ENCODE measurements at regions not wholly inside any gene's neighbourhood (a gene's known extent, or its start where the extent isn't known, plus 50 kb on each side); places are given as distances from the start of the nearest gene placed in this dataset.
A peak's percentile ranks its signal among the peaks of the same experiment; 100 is the strongest.
"Not testable (repeated sequence)": the region's sequence is repeated elsewhere in the genome, so short reads cannot be mapped to it uniquely, and the experiment has no call there.

DNA sequence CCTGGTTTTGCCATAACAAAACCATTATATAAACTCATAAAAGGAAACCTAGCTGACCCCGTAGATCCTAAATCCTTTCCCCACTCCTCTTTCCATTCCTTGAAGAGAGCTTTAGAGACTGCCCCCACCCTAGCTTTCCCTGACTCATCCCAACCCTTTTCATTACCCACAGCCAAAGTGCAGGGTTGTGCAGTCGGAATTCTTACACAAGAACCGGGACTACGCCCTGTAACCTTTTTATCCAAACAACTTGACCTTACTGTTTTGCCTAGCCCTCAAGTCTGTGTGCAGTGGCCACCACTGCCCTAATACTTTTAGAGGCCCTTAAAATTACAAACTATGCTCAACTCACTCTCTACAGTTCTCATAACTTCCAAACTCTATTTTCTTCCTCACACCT is 116.0 kb upstream of the PTPN13 start:
- not testable (repeated sequence) for DNase-seq (ENCODE audit: low read depth, low spot score)

DNA sequence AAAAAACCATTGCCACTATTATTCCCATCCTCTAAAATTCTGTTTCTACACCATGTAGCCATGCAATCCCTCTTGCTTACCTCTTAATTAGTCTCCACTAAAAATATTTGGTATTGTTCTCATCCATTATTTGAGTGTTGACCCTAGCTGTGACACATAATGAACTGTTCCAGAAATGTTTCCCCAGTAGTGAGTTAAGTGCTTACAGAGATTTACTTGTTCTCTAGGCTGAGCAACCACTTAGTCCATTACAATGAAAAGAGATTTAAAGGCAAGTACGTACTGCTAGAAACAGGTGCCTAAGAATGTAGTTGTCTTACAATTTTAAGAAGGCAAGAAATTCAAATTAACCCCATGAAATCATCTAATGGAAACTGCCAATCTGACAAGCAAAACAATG is 112.7 kb upstream of the PTPN13 start:
- no peak for DNase-seq (ENCODE audit: low read depth, low spot score)

DNA sequence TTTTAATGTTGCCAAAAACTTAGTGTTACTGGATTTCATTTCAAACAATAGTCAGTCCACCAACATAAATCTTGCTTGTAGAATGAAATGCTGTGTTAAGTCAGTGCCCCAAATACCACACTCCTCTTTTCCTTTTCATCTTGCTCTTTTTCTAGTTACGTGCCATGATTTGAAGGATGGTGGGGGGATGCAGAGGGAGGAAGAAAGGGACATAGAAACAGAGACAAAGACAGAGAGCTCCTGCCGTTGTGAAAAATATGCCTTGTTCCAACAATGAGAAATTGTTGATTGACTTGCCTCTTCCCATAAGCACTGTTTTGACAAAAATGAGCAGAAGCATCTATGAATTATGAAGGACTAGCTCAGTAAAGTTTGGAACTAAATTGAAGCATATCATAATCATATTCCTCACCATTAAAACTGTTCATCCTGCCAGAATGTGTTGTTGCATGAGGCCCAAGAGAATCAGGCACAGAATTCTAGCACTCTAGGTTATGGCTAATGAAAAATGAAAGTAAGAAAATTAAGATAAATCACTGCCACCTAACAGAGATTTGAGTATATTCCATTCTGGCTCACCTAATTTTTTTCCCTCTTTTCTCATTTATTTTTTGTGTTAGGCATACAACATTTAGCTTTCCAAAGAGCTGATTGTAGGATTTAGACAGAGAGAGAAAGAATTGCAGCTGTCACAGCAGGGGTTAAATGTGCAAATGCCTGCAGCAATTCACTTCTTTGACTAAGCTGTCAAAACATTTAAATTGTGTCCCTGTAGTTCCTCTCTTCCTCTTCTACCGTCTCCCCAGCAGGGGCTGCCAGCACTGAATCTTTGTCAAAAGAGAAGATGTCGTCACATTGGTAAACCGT is 111.6 kb upstream of the PTPN13 start:
- peak; percentile 47 for DNase-seq (ENCODE audit: low read depth, low spot score)

DNA sequence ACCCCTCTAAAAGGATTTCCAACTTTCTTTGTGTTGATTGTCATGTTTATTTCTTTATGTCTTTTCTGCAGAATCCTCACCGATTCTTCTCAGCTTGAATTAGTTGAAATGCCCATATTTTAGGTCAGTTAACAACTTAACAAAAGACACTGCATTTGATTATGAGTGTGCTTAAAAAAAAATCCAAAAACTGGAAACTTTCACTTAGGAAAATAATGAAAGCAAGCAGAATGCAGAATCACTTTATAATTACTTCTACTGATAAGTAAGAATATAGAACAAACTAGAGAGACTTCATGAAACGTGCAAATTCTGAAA is 111.0 kb upstream of the PTPN13 start:
- DNase-seq (ENCODE audit: low read depth, low spot score): no peak

- DNase-seq (ENCODE audit: low read depth, low spot score): no peak
These were observed 110.3 kb upstream of the PTPN13 start for GRCh38 chr4:86483773-86484172.

DNA sequence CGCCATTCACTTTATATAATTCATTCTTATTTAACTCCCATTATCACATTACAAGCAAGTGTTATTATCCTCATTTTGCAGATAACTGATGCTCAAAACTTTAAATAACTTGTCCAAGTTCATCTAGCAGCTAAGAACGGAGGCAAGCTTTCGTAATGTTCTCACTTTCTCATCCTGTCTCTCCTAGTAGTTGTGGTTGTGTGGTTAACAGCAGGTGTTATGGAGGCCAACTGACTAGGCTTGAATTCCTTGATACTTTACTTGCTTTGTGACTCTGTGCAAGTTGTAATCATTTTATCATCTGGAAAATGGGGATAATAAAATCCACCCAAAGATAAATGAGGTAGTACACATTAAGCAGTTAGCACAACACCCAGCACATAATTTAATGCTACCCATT is 109.9 kb upstream of the PTPN13 start:
- DNase-seq (ENCODE audit: low read depth, low spot score): no peak

- DNase-seq (ENCODE audit: low read depth, low spot score): no peak
These were observed 106.3 kb upstream of the PTPN13 start for GRCh38 chr4:86487738-86488348.

DNA sequence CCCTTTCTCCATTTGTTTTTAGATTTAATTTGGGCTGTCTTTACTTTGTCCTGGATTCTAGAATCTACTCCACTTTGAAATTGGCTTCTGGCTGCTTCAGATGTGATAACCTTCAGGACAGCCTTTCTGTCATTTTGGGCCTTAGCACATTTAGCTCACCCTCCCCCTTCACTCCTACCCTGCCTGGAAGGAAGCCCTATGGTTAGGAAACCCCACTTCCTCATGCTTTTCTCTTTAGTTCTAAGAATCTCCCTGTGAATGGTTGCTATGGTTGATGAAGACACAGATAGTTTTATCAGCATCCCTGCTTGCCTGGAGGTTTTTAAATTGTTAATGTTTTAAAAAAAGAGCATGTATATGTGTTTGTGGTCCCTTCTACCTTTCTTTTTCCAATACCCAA is 100.7 kb upstream of the PTPN13 start:
- DNase-seq (ENCODE audit: low read depth, low spot score): no peak

DNA sequence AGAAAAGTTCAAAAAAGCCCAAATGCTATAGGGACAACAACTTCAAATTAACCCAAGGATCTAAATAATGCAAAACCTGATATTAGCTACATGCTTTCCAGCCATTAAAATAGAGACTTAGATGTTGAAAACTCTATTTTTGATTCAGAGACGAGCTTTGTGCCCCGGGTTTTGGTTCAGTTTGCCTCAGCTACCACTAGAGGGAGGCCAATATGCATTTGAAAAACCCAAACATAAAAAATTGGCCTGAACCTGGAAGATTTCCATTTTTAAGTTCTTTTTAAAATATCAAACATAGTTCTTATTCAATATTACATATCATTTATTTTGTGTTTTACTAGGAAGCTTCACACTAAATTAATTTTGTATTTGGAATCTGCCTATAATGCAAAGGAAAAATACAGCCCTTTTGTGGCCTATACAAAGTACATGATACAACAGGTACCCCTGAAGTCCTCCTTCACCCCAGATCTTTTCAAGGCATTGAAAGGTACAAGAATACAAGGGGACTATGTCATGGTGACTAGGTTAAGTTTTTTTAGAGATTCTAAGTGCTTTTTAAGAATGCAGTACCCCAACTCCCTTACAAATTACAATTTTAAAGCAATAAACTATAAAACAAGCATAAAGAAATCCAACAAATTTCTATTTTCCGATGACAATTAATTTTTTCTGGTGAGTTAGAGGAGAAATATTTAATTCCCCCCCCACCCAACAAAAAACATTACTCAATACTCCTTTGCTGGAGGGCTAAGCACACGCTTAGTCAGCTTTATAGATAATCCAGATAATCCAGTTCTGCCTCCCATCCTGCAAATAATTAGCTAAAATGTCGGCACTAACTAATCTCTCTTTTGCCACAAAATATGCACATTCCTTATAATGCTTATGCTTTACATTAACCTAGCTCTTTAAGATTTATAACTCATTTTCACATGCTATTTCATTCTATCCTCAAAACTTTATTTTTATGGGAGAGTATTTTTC is 97.7 kb upstream of the PTPN13 start:
- DNase-seq (ENCODE audit: low read depth, low spot score): no peak

DNA sequence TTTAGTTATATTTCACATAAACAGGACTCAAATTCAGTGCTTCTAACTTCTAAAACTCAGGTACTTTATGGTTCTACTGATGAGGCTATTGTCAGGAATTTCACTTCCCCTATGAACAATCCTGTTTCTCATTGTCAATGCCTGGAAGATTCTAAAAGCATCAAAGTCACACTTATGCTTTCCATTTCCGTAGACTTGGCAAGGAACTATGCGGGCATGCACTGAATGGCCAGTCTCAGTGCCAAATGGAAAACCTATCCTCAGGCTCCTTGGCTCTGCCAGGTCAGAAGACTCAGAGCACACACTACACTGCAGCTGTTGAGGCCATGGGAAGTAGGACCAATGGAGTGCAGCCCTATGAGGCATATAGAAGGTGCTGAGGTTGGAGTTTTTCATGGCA is 97.0 kb upstream of the PTPN13 start:
- DNase-seq (ENCODE audit: low read depth, low spot score): no peak

- DNase-seq (ENCODE audit: low read depth, low spot score): no peak
These were observed 95.9 kb upstream of the PTPN13 start for GRCh38 chr4:86497980-86498862.

DNA sequence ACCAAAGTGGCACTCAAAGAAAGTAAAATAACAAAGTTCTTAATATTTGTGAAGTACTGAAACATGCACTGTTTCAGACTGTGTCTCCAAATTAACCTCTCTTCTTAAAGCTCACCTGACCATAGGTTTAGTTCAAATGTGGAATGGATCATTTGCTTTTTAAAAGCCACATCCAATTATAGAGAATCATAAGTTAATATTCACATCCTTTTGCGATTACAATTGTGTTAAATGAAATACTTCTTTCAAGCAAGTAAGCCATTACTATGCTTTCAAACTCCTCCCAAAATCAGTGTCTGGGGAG is 95.3 kb upstream of the PTPN13 start:
- no peak for DNase-seq (ENCODE audit: low read depth, low spot score)

GRCh38 chr4:86500527-86500926 is 93.6 kb upstream of the PTPN13 start:
- DNase-seq (ENCODE audit: low read depth, low spot score): no peak

DNA sequence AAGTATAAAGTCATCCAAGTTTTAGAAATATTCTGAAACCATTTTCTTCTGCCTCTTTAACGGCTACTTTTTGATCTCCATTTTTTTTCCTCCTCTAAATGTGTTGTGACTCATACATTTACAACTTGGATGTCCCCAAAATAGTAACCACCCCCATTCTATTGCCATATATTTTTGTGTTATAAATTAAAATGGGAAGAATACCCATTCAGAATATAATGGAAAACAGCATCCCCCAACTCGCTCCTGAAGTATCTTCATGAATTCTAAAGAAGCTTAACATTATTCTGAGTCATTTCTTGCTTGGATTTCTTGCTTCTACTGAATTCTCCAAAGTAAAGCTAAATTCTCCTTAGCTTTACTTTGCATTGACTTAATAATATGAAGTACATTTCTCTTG is 92.0 kb upstream of the PTPN13 start:
- no peak for DNase-seq (ENCODE audit: low read depth, low spot score)

GRCh38 chr4:86506591-86506990 is 87.5 kb upstream of the PTPN13 start:
- no peak for DNase-seq (ENCODE audit: low read depth, low spot score)

- no peak for DNase-seq (ENCODE audit: low read depth, low spot score)
These were observed 85.7 kb upstream of the PTPN13 start for GRCh38 chr4:86508436-86508835.

- DNase-seq (ENCODE audit: low read depth, low spot score): no peak
These were observed 82.5 kb upstream of the PTPN13 start for GRCh38 chr4:86511590-86511989.

GRCh38 chr4:86512631-86513030 is 81.5 kb upstream of the PTPN13 start:
- DNase-seq (ENCODE audit: low read depth, low spot score): no peak

GRCh38 chr4:86515963-86516362 is 78.2 kb upstream of the PTPN13 start:
- DNase-seq (ENCODE audit: low read depth, low spot score): not testable (repeated sequence)

GRCh38 chr4:86521373-86521969 is 72.6 kb upstream of the PTPN13 start:
- DNase-seq (ENCODE audit: low read depth, low spot score): no peak

- DNase-seq (ENCODE audit: low read depth, low spot score): no peak
These were observed 71.8 kb upstream of the PTPN13 start for GRCh38 chr4:86522349-86522748.

All from brain pericyte (primary cell).